Suprapubic skin (tissue), 3 donors: ENCODE measurements at regions not wholly inside any gene's neighbourhood (a gene's known extent, or its start where the extent isn't known, plus 50 kb on each side); places are given as distances from the start of the nearest gene placed in this dataset.

Experiments used
- POLR2AphosphoS5 ChIP-seq, 3 donors: sonication (generic); formaldehyde crosslinking; IDR thresholded peaks; one replicate each; pipeline ENCODE4 v1.6.1; 2017; ENCODE audit warnings: antibody characterized with exemption in 3 of 3
- TF ChIP-seq, protein P1 (sequence below), 2 donors: fragments of 200-600 bp in 1 of 2; fragments of 450-650 bp in 1 of 2; sonication (generic) in 1 of 2; IDR thresholded peaks; one replicate each; pipeline ENCODE4 v1.5.1; 2016 to 2019; ENCODE audit warnings: antibody characterized with exemption in 2 of 2, mild to moderate bottlenecking in 1 of 2, moderate library complexity in 1 of 2

DNA sequence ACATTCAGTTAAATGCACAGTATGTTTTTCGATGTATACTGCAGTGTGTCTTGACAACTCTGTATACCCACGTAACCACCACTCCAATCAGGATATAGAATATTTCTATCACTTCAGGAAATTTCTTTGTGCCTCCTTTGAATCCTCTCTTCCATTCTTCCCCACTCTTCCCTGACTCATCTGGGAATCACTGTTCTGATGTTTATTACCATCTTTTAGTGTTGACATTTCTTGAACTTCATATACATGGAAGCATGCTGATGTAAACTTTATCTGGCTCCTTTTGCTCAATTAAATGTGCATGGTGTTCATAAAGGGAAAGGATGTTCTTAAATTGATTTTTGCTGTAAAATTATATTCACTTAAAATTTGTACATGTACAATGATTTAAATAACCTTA lies 319.9 kb downstream of the PCDH7 start:
- no peak for TF ChIP-seq POLR2AphosphoS5 (IDR thresholded peaks at IDR 0.05)
- TF ChIP-seq, protein P1, sequence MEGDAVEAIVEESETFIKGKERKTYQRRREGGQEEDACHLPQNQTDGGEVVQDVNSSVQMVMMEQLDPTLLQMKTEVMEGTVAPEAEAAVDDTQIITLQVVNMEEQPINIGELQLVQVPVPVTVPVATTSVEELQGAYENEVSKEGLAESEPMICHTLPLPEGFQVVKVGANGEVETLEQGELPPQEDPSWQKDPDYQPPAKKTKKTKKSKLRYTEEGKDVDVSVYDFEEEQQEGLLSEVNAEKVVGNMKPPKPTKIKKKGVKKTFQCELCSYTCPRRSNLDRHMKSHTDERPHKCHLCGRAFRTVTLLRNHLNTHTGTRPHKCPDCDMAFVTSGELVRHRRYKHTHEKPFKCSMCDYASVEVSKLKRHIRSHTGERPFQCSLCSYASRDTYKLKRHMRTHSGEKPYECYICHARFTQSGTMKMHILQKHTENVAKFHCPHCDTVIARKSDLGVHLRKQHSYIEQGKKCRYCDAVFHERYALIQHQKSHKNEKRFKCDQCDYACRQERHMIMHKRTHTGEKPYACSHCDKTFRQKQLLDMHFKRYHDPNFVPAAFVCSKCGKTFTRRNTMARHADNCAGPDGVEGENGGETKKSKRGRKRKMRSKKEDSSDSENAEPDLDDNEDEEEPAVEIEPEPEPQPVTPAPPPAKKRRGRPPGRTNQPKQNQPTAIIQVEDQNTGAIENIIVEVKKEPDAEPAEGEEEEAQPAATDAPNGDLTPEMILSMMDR (IDR thresholded peaks at IDR 0.05), result no peak
